SK-N-SH (cell line): ENCODE measurements at regions not wholly inside any gene's neighbourhood (a gene's known extent, or its start where the extent isn't known, plus 50 kb on each side); places are given as distances from the start of the nearest gene placed in this dataset.

Experiments used
- EP300 ChIP-seq, 2 experiments: IDR thresholded peaks; 2 replicates each; pipeline versions ENCODE4 v1.4.0 to v1.6.1; 2012; ENCODE audit warnings: borderline replicate concordance in 1 of 2, low read depth in 1 of 2, low read length in 1 of 2
- JUND ChIP-seq: IDR thresholded peaks from 2 replicates; pipeline ENCODE4 v1.4.0; 2012
- POLR2AphosphoS5 ChIP-seq: IDR thresholded peaks from 2 replicates; pipeline ENCODE4 v1.6.1; 2012; ENCODE audit warnings: low read depth, low read length
- RAD21 ChIP-seq: IDR thresholded peaks from 2 replicates; pipeline ENCODE4 v1.6.1; 2012; ENCODE audit warnings: mild to moderate bottlenecking, low read length
- TCF12 ChIP-seq: IDR thresholded peaks from 2 replicates; pipeline ENCODE4 v1.4.0; 2012
- TF ChIP-seq, protein P1 (sequence below): fragments of 200-600 bp; sonication (generic); IDR thresholded peaks from 2 replicates; pipeline ENCODE4 v1.6.1; 2017; ENCODE audit warnings: antibody characterized with exemption, mild to moderate bottlenecking, moderate library complexity

DNA sequence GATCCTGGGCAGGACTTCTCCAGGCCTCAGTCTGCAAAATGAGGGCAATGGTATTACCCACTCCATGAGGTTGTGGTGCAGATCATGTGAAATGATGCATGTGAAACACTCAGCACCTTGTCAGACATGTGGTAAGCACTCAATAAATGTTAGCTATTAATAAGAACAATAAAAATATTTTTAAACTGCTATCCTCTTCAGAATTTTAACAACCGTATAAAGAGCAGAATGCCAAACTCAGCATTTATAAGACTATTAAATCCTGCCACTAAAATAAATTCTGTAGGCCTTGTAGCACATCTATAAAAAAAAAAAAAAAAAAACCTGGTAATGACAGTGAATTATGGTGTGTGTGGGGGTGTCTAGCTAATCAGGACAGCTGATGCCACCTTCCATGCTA lies 213.9 kb upstream of the UMPS start:
- TF ChIP-seq EP300 (IDR thresholded peaks at IDR 0.05; ENCODE audit: borderline replicate concordance in 1 of 2, low read depth in 1 of 2, low read length in 1 of 2) (no peak), JUND (no peak), RAD21 (no peak), TCF12 (no peak), POLR2AphosphoS5 (no peak)
- TF ChIP-seq, protein P1, sequence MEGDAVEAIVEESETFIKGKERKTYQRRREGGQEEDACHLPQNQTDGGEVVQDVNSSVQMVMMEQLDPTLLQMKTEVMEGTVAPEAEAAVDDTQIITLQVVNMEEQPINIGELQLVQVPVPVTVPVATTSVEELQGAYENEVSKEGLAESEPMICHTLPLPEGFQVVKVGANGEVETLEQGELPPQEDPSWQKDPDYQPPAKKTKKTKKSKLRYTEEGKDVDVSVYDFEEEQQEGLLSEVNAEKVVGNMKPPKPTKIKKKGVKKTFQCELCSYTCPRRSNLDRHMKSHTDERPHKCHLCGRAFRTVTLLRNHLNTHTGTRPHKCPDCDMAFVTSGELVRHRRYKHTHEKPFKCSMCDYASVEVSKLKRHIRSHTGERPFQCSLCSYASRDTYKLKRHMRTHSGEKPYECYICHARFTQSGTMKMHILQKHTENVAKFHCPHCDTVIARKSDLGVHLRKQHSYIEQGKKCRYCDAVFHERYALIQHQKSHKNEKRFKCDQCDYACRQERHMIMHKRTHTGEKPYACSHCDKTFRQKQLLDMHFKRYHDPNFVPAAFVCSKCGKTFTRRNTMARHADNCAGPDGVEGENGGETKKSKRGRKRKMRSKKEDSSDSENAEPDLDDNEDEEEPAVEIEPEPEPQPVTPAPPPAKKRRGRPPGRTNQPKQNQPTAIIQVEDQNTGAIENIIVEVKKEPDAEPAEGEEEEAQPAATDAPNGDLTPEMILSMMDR: no peak
